Esophagus mucosa (tissue), 1 donor: ENCODE measurements at regions not wholly inside any gene's neighbourhood (a gene's known extent, or its start where the extent isn't known, plus 50 kb on each side); places are given as distances from the start of the nearest gene placed in this dataset.
"Not testable (repeated sequence)": the region's sequence is repeated elsewhere in the genome, so short reads cannot be mapped to it uniquely, and the experiment has no call there.

Experiments used
- ATAC-seq: fragments of 200-7000 bp; cut with Tn5 transposase; one replicate; pipeline ENCODE4 v1.9.1; 2020
- donor health status: DM: yes; HTN: yes; CAD: no.

GRCh38 chr12:124651516-124652273 is 84.3 kb upstream of the NCOR2 start:
- ATAC-seq = no peak

- ATAC-seq = no peak
These were observed 83.5 kb upstream of the NCOR2 start for GRCh38 chr12:124650912-124651311.

GRCh38 chr12:124648710-124649384 is 81.4 kb upstream of the NCOR2 start:
- no peak for ATAC-seq

GRCh38 chr12:124647316-124647715 is 79.9 kb upstream of the NCOR2 start:
- ATAC-seq = no peak

GRCh38 chr12:124646385-124647230 is 79.2 kb upstream of the NCOR2 start:
- ATAC-seq = no peak

- no peak for ATAC-seq
These were observed 78.3 kb upstream of the NCOR2 start for GRCh38 chr12:124645530-124646244.

GRCh38 chr12:124643768-124644167 is 76.4 kb upstream of the NCOR2 start:
- not testable (repeated sequence) for ATAC-seq

- ATAC-seq = no peak
These were observed 74.7 kb upstream of the NCOR2 start for GRCh38 chr12:124642105-124642504.

GRCh38 chr12:124641591-124641990 is 74.2 kb upstream of the NCOR2 start:
- ATAC-seq = no peak

- ATAC-seq = peak; percentile 30
These were observed 72.6 kb upstream of the NCOR2 start for GRCh38 chr12:124640056-124640455.

- ATAC-seq = no peak
These were observed 71.9 kb upstream of the NCOR2 start for GRCh38 chr12:124639122-124639806.

- peak; percentile 52 for ATAC-seq
These were observed 70.2 kb upstream of the NCOR2 start for GRCh38 chr12:124637581-124637981.

- no peak for ATAC-seq
These were observed 69.8 kb upstream of the NCOR2 start for GRCh38 chr12:124637163-124637562.

GRCh38 chr12:124636138-124636978 is 68.9 kb upstream of the NCOR2 start:
- peak; percentile 19 for ATAC-seq

GRCh38 chr12:124635316-124635715 is 67.9 kb upstream of the NCOR2 start:
- ATAC-seq = no peak

- ATAC-seq = peak; percentile 96
These were observed 66.3 kb upstream of the NCOR2 start for GRCh38 chr12:124633365-124634362.

- ATAC-seq = no peak
These were observed 65.1 kb upstream of the NCOR2 start for GRCh38 chr12:124632519-124632984.

- no peak for ATAC-seq
These were observed 64.4 kb upstream of the NCOR2 start for GRCh38 chr12:124631681-124632256.

- ATAC-seq = no peak
These were observed 63.4 kb upstream of the NCOR2 start for GRCh38 chr12:124630791-124631313.
